ENCODE measurements at regions not wholly inside any gene's neighbourhood (a gene's known extent, or its start where the extent isn't known, plus 50 kb on each side); places are given as distances from the start of the nearest gene placed in this dataset.

GRCh38 chr7:91598791-91599190 lies 281.7 kb downstream of the MTERF1 start:
- CTCF ChIA-PET: no interaction called here
- POLR2A ChIA-PET: no interaction called here
- TF ChIP-seq, protein P1, sequence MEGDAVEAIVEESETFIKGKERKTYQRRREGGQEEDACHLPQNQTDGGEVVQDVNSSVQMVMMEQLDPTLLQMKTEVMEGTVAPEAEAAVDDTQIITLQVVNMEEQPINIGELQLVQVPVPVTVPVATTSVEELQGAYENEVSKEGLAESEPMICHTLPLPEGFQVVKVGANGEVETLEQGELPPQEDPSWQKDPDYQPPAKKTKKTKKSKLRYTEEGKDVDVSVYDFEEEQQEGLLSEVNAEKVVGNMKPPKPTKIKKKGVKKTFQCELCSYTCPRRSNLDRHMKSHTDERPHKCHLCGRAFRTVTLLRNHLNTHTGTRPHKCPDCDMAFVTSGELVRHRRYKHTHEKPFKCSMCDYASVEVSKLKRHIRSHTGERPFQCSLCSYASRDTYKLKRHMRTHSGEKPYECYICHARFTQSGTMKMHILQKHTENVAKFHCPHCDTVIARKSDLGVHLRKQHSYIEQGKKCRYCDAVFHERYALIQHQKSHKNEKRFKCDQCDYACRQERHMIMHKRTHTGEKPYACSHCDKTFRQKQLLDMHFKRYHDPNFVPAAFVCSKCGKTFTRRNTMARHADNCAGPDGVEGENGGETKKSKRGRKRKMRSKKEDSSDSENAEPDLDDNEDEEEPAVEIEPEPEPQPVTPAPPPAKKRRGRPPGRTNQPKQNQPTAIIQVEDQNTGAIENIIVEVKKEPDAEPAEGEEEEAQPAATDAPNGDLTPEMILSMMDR (IDR thresholded peaks at IDR 0.05; ENCODE audit: insufficient read depth, low read length, missing control alignments): no peak
- H3K4me3 ChIP-seq (ENCODE audit: low read depth, low read length): no peak overlapping the region
- no peak for DNase-seq (ENCODE audit: low read depth, low spot score)

GRCh38 chr7:91600112-91600511 lies 280.4 kb downstream of the MTERF1 start:
- ChIA-PET POLR2A (no interaction called here), CTCF (no interaction called here)
- no peak for DNase-seq (ENCODE audit: low read depth, low spot score)
- H3K4me3 ChIP-seq (ENCODE audit: low read depth, low read length): no peak overlapping the region
- TF ChIP-seq, protein P1 (IDR thresholded peaks at IDR 0.05; ENCODE audit: insufficient read depth, low read length, missing control alignments): no peak

DNA sequence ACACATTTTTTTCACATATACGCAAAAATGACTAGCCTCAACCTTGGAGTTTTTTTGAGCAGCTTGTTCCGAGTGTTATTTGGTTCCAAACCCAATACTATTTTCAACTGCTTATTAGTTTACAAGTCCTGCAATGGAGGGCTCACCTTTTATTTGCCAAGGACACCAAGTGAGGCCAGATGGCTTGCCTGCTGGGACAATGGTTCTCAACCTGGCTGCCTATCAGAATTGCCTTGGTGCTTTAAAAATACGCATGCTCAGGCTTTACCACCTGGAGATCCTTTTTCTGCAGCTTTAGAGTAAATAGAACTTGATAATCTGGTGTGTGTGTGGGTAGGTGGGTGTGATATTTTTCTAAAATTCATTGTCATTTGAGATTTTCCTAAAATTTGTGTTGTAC lies 276.8 kb downstream of the MTERF1 start:
- no peak overlapping the region for H3K4me3 ChIP-seq (ENCODE audit: low read depth, low read length)
- no peak for DNase-seq (ENCODE audit: low read depth, low spot score)
- CTCF ChIA-PET: no interaction called here
- POLR2A ChIA-PET: no interaction called here
- TF ChIP-seq, protein P1 (IDR thresholded peaks at IDR 0.05; ENCODE audit: insufficient read depth, low read length, missing control alignments): no peak

DNA sequence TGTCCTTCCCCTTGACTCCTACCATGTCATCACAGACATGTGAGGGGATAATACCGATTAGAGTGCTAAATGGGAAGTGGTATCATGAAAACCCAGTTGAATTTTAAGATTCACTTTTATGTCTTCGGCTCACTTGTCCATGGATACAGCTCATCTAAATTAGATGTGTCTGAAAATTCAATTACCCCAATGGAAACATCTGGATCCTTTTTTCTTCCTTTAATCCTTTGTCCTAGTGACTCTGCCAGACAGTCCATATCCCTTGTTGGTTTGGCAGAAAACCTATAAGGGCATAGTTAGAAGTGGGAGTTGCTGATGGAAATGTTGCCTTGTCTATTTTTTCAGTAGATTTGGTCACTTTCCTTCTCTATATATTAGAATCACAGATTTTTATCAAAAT lies 271.9 kb downstream of the MTERF1 start:
- ChIA-PET POLR2A (no interaction called here), CTCF (no interaction called here)
- no peak for DNase-seq (ENCODE audit: low read depth, low spot score)
- no peak overlapping the region for H3K4me3 ChIP-seq (ENCODE audit: low read depth, low read length)
- TF ChIP-seq, protein P1 (IDR thresholded peaks at IDR 0.05; ENCODE audit: insufficient read depth, low read length, missing control alignments): no peak

DNA sequence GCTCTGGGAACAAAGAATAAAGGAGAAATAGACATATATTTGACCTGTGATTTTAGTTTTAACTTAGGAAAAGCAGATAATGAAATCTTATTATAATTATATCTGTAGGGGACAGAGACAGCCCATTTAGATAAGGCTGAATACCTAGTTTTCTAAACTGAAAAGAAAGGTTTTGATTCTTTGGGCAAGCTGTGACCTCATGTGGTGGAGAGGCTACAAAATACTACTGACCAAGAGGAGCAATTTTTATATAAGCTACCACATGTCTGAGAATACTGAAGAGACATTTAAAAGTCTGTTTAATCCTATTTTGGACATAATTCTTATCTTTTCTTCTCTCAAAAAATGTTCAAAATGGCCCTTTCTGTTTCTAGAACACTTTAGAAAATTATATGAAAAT lies 271.0 kb downstream of the MTERF1 start:
- TF ChIP-seq, protein P1 (IDR thresholded peaks at IDR 0.05; ENCODE audit: insufficient read depth, low read length, missing control alignments): no peak
- no peak overlapping the region for H3K4me3 ChIP-seq (ENCODE audit: low read depth, low read length)
- CTCF ChIA-PET: interaction anchor here (1.0 kb wide), 1 partner anchor 519 kb away, joined by 3 read pairs; no protein-coding TSS in a partner anchor
- POLR2A ChIA-PET: no interaction called here
- DNase-seq (ENCODE audit: low read depth, low spot score): no peak

DNA sequence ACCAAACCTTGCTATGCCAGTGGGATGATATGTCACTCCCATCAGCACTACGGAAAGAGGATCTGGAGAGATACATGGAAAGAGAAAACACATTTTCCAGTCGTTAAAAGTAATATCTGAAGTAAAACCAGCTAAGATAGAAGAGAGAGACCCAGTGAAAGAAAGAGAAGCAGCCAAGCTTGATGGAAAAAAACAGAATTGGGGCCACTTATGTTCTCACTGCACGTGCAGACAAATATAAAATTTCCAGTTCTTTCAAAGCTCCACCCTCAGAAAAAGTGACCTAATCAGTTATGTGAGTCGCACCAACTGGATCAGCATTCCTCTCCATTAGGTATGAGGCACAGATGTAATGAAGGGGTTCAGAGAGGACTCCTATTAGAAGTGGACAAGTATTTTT lies 266.1 kb downstream of the MTERF1 start:
- H3K4me3 ChIP-seq (ENCODE audit: low read depth, low read length): no peak overlapping the region
- TF ChIP-seq, protein P1 (IDR thresholded peaks at IDR 0.05; ENCODE audit: insufficient read depth, low read length, missing control alignments): no peak
- ChIA-PET POLR2A (no interaction called here), CTCF (no interaction called here)
- no peak for DNase-seq (ENCODE audit: low read depth, low spot score)

All from AG04449 (cell line).